Upper lobe of right lung (tissue), 1 donor: ENCODE measurements at regions not wholly inside any gene's neighbourhood (a gene's known extent, or its start where the extent isn't known, plus 50 kb on each side); places are given as distances from the start of the nearest gene placed in this dataset.

Experiments
- ATAC-seq: fragments of 200-7000 bp; cut with Tn5 transposase; one replicate; pipeline ENCODE4 v1.9.1; 2020; ENCODE audit warnings: mild to moderate bottlenecking, moderate library complexity
- DNase-seq: peaks from one replicate; pipeline ENCODE4 v3.0.0-alpha.2; 2020
- H3K27ac ChIP-seq: fragments of 200-600 bp; one replicate; pipeline ENCODE4 v1.8.0; 2022
- H3K27me3 ChIP-seq: fragments of 200-600 bp; one replicate; pipeline ENCODE4 v1.8.0; 2022; ENCODE audit warnings: mild to moderate bottlenecking
- H3K36me3 ChIP-seq: fragments of 200-600 bp; one replicate; pipeline ENCODE4 v1.8.0; 2022
- H3K4me1 ChIP-seq: fragments of 200-600 bp; one replicate; pipeline ENCODE4 v1.8.0; 2022
- H3K4me3 ChIP-seq: fragments of 200-600 bp; one replicate; pipeline ENCODE4 v1.8.0; 2022; ENCODE audit warnings: mild to moderate bottlenecking
- H3K9me3 ChIP-seq: fragments of 200-600 bp; one replicate; pipeline ENCODE4 v1.8.0; 2022
- intact Hi-C: fragments of 100-400 bp; cut with DNase I; formaldehyde crosslinking; loops from one replicate; pipeline ENCODE4 v1.11.0; 2022
- TF ChIP-seq, protein P1 (sequence below): fragments of 200-600 bp; IDR thresholded peaks from one replicate; pipeline ENCODE4 v1.8.0; 2022; ENCODE audit warnings: antibody characterized with exemption
- donor health status: DM: no; HTN: yes; CAD: no; lungs with severe emphysema.

DNA sequence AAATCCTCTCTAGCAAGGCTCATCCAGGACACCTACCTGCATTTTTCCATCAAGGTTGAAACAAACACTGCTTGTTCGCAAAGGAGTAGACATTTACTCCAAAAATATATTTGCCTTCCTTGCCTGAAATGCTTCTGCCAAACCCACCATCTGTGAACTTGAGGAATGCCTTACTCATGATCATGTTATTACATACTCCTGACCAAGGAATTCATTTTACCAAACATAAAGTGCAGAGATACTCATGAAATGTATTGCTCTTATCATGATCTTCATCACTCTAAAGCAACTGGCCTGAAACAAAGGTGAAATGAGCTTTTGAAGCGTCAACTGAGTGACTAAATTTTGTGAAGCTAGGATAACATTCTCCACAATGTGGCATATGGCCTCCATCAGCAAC, 243.1 kb upstream of the CCDC179 start:
- no peak overlapping the region for H3K4me3 ChIP-seq
- ATAC-seq, result no peak
- no peaks in the 10 kb centered on the region for H3K27me3 ChIP-seq
- DNase-seq, result no peak
- no peaks in the 10 kb centered on the region for H3K4me1 ChIP-seq
- no peaks in the 10 kb centered on the region for H3K36me3 ChIP-seq
- H3K9me3 ChIP-seq, result no peaks in the 10 kb centered on the region
- TF ChIP-seq, protein P1, sequence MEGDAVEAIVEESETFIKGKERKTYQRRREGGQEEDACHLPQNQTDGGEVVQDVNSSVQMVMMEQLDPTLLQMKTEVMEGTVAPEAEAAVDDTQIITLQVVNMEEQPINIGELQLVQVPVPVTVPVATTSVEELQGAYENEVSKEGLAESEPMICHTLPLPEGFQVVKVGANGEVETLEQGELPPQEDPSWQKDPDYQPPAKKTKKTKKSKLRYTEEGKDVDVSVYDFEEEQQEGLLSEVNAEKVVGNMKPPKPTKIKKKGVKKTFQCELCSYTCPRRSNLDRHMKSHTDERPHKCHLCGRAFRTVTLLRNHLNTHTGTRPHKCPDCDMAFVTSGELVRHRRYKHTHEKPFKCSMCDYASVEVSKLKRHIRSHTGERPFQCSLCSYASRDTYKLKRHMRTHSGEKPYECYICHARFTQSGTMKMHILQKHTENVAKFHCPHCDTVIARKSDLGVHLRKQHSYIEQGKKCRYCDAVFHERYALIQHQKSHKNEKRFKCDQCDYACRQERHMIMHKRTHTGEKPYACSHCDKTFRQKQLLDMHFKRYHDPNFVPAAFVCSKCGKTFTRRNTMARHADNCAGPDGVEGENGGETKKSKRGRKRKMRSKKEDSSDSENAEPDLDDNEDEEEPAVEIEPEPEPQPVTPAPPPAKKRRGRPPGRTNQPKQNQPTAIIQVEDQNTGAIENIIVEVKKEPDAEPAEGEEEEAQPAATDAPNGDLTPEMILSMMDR, result no peak
- H3K27ac ChIP-seq, result no peak overlapping the region
- intact Hi-C loops, result no loop called here

DNA sequence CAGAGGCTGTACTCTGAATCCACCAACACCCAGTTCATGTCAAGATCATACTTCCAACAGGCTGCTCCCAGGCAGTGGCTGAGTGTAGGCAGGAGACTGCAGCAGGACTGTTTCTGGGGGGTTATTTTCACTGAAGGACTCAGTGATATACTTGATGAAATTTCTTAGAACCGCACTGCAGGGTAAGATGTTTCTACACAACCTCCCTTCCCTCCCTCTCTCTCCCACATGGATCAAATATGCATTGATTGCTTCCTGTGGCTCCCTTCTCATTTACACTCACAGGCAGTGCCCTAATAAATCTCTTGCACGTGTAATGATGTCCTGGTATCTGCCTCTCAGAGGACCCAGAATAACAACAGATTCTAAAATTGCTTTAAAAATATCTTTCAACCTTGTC, 251.3 kb upstream of the CCDC179 start:
- no peak overlapping the region for H3K4me3 ChIP-seq
- TF ChIP-seq, protein P1, result no peak
- no peak for ATAC-seq
- no peak for DNase-seq
- H3K27me3 ChIP-seq, result no peaks in the 10 kb centered on the region
- no peaks in the 10 kb centered on the region for H3K4me1 ChIP-seq
- intact Hi-C loops, result no loop called here
- H3K36me3 ChIP-seq, result no peaks in the 10 kb centered on the region
- no peak overlapping the region for H3K27ac ChIP-seq
- H3K9me3 ChIP-seq, result no peaks in the 10 kb centered on the region

DNA sequence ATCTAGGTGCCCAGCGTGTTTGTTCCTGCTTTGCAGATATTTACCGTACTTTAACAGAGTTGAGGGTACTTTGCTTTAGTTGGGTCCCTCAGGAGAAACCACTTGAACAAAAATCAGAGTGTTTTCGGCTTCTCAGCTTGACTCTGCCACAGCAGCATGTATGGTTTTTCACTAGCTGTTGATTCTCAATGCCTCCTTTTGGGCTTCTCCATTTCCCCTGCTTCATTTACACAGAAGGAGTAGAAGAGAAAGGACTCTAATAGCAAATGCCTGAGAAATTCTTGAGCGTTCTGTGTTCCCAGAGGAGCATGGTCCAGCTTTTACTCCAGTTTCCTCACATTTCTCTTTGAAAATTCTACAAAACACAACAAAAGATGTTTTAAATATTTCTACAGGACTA, 252.1 kb upstream of the CCDC179 start:
- Histone ChIP-seq H3K4me3 (no peak overlapping the region), H3K9me3 (no peaks in the 10 kb centered on the region), H3K36me3 (no peaks in the 10 kb centered on the region), H3K4me1 (no peaks in the 10 kb centered on the region), H3K27me3 (no peaks in the 10 kb centered on the region), H3K27ac (no peak overlapping the region)
- intact Hi-C loops, result no loop called here
- ATAC-seq (no peak), DNase-seq (no peak)
- TF ChIP-seq, protein P1, result no peak

DNA sequence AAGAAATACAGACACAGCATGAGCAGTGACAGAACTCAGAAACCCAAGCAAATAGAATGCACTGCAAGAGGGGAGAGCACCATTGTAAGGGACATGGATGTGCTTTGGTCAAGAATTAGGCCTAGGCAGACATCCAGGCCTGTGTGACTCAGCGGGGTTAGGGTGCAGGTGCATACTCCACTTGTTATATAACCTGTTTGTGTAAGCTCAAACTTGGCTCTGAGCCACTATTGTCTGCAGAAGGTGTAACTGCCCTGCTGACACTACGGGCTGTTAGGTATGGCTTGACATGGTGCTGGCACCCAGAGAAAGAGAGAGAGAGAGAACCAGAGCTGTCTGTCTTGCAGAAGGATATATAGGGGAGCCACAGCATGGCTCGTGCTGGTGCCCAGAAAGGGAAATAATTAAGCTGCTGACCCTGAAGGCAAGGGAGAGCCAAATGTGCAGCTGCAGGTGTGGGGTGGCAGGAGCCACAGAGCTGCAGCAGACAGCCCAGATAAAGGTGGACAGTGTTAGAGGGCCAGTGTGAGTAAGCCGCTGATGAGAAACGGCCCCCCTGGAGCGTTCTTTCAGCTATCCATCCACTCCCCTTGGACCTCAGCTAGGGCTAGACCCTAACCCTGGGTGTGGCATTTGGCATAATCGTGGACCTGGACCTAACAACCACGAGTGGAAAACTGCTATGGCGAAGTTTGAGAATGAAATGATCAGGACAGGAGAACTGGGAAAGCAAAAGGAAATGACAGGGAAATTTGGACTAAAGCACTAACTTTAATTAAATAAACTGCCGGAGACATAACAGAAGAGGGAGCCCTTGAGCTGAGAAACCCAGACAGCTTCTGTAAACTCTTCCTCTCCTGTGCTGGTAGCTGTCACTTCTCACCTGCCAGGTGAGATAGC, 253.0 kb upstream of the CCDC179 start:
- H3K4me1 ChIP-seq, result no peaks in the 10 kb centered on the region
- TF ChIP-seq, protein P1, result peak; percentile 39
- H3K36me3 ChIP-seq, result no peaks in the 10 kb centered on the region
- intact Hi-C loops, result no loop called here
- no peak overlapping the region for H3K4me3 ChIP-seq
- H3K27ac ChIP-seq, result no peak overlapping the region
- DNase-seq (no peak), ATAC-seq (peak; percentile 79)
- no peaks in the 10 kb centered on the region for H3K9me3 ChIP-seq
- no peaks in the 10 kb centered on the region for H3K27me3 ChIP-seq

DNA sequence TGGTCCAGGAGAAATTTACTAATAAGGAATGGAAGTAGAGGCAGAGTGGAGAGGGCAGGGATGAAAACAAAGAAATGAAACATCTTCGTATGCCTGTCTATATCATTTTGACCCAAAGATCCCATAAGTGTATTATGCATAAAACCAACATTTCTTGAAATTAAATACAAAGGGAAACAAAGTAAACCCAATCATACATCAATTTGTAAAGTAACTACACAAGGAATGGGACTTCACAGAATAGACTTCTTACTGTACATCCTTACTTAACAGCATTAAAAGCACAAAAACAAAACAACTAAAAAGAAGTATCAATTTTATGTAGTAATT, 253.6 kb upstream of the CCDC179 start:
- DNase-seq (no peak), ATAC-seq (no peak)
- intact Hi-C loops, result no loop called here
- no peak overlapping the region for H3K4me3 ChIP-seq
- no peak overlapping the region for H3K27ac ChIP-seq
- H3K4me1 ChIP-seq, result no peaks in the 10 kb centered on the region
- TF ChIP-seq, protein P1, result no peak
- H3K36me3 ChIP-seq, result no peaks in the 10 kb centered on the region
- no peaks in the 10 kb centered on the region for H3K9me3 ChIP-seq
- H3K27me3 ChIP-seq, result no peaks in the 10 kb centered on the region
